ENCODE measurements at regions not wholly inside any gene's neighbourhood (a gene's known extent, or its start where the extent isn't known, plus 50 kb on each side); places are given as distances from the start of the nearest gene placed in this dataset.

DNA sequence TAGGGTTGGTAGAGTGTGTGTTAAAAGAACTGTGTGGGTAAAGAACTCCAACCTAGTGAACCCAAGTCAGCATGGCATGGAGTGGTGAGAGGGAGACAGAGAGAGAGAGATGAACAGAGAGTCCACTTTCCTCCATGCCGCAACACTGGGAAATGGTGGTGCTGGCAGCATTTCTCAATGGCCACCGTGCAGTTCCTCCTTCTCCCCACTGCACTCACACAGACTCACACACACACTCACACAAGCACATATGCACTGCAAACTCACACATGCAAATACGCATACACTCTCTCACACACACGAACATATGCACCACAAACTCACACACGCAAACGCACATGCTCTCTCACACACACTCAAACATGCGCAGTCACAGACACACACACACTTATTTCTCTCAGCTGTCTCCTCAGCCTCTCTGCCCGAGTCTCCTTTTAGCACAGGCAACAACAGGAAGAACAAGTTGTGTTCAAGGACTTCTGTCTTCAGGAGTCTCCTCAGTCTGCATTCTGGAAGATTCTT, 66.5 kb upstream of the LY86 start:
- Histone ChIP-seq H3K4me3 (replicated peaks in 1 of 3; ENCODE audit: low read depth in 2 of 3, low read length in 3 of 3) (no peak overlapping the region), H3K9me3 (replicated peaks in 1 of 2; ENCODE audit: control insufficient read depth in 1 of 2, insufficient read depth in 1 of 2, low read length in 2 of 2) (no peaks in the 10 kb centered on the region), H3K4me2 (replicated peaks; ENCODE audit: extremely low read depth, low read length, poor library complexity, severe bottlenecking) (no peak overlapping the region), H3K79me2 (ENCODE audit: insufficient read depth, low read length) (no peaks in the 10 kb centered on the region), H3K27me3 (ENCODE audit: control insufficient read depth in 2 of 2, insufficient read depth in 2 of 2, low read length in 2 of 2) (peaks cover 4 to 6% of the 10 kb centered on the region in 2 donors), H2AFZ (ENCODE audit: insufficient read depth, low read depth, low read length, poor library complexity, severe bottlenecking) (peak overlapping the region; percentile 12), H3K4me1 (ENCODE audit: control insufficient read depth in 1 of 2, insufficient read depth in 2 of 2, low read length in 2 of 2) (peaks cover 0 to 4% of the 10 kb centered on the region in 2 donors), H3K36me3 (replicated peaks in 1 of 2; ENCODE audit: control insufficient read depth in 1 of 2, insufficient read depth in 2 of 2, low read length in 2 of 2) (no peaks in the 10 kb centered on the region), H4K20me1 (ENCODE audit: insufficient read depth, low read length) (no peaks in the 10 kb centered on the region), H3K9ac (ENCODE audit: insufficient read depth, low read length, poor library complexity, severe bottlenecking) (no peak overlapping the region), H3K27ac (ENCODE audit: low read depth in 1 of 2, low read length in 2 of 2) (no peak overlapping the region)
- Mint-ChIP-seq H3K27ac (no peak overlapping the region), H3K27me3 (ENCODE audit: low read depth in 3 of 3) (peaks cover 10 to 23% (median 13%) of the 10 kb centered on the region in 3 donors), H3K9me3 (peaks cover 0 to 4% (median 2%) of the 10 kb centered on the region in 7 donors), H3K36me3 (no peaks in the 10 kb centered on the region), H3K4me3 (peak overlapping the region in 1 of 2 donors; percentile 71), H3K4me1 (peaks cover 11% of the 10 kb centered on the region)
- TF ChIP-seq, protein P1, sequence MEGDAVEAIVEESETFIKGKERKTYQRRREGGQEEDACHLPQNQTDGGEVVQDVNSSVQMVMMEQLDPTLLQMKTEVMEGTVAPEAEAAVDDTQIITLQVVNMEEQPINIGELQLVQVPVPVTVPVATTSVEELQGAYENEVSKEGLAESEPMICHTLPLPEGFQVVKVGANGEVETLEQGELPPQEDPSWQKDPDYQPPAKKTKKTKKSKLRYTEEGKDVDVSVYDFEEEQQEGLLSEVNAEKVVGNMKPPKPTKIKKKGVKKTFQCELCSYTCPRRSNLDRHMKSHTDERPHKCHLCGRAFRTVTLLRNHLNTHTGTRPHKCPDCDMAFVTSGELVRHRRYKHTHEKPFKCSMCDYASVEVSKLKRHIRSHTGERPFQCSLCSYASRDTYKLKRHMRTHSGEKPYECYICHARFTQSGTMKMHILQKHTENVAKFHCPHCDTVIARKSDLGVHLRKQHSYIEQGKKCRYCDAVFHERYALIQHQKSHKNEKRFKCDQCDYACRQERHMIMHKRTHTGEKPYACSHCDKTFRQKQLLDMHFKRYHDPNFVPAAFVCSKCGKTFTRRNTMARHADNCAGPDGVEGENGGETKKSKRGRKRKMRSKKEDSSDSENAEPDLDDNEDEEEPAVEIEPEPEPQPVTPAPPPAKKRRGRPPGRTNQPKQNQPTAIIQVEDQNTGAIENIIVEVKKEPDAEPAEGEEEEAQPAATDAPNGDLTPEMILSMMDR (IDR thresholded peaks at IDR 0.05): no peak
- WGBS (ENCODE audit: insufficient coverage): 78% methylated on average over 8 of the region's 8 CpGs
- peak in 1 of 3 donors; percentile 16 for DNase-seq
- intact Hi-C loops (cut with micrococcal nuclease): no loop called here

DNA sequence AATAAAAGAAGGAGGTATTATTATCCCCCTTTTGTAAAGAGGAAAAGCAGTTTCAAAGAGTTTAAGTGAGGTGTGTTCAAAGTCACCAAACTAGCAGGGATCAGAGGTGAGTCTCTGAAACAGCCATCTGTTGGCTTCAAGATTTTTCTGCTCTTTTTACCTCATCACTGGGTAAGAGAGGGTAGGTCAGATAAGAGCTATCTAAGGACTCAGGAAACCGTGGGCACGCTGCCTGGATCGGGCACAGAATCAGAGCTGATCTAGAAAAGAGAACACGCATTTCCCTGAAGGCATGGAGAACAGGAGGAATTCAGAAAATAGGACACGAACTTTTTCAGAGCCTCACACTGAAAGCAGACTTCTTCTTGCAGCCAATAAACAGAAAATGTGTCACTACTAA, 65.8 kb upstream of the LY86 start:
- Histone ChIP-seq H3K27me3 (ENCODE audit: control insufficient read depth in 2 of 2, insufficient read depth in 2 of 2, low read length in 2 of 2) (peaks cover 0 to 9% of the 10 kb centered on the region in 2 donors), H3K9me3 (replicated peaks in 1 of 2; ENCODE audit: control insufficient read depth in 1 of 2, insufficient read depth in 1 of 2, low read length in 2 of 2) (no peaks in the 10 kb centered on the region), H3K4me3 (replicated peaks in 1 of 3; ENCODE audit: low read depth in 2 of 3, low read length in 3 of 3) (no peak overlapping the region), H3K27ac (ENCODE audit: low read depth in 1 of 2, low read length in 2 of 2) (no peak overlapping the region), H3K36me3 (replicated peaks in 1 of 2; ENCODE audit: control insufficient read depth in 1 of 2, insufficient read depth in 2 of 2, low read length in 2 of 2) (no peaks in the 10 kb centered on the region), H3K4me1 (ENCODE audit: control insufficient read depth in 1 of 2, insufficient read depth in 2 of 2, low read length in 2 of 2) (peaks cover 0 to 4% of the 10 kb centered on the region in 2 donors), H2AFZ (ENCODE audit: insufficient read depth, low read depth, low read length, poor library complexity, severe bottlenecking) (no peak overlapping the region), H4K20me1 (ENCODE audit: insufficient read depth, low read length) (no peaks in the 10 kb centered on the region), H3K79me2 (ENCODE audit: insufficient read depth, low read length) (no peaks in the 10 kb centered on the region), H3K9ac (ENCODE audit: insufficient read depth, low read length, poor library complexity, severe bottlenecking) (no peak overlapping the region), H3K4me2 (replicated peaks; ENCODE audit: extremely low read depth, low read length, poor library complexity, severe bottlenecking) (no peak overlapping the region)
- intact Hi-C loops (cut with micrococcal nuclease): no loop called here
- WGBS (ENCODE audit: insufficient coverage): 46% methylated on average over 5 of the region's 5 CpGs
- TF ChIP-seq, protein P1 (IDR thresholded peaks at IDR 0.05): no peak
- DNase-seq: no peak
- Mint-ChIP-seq H3K27ac (no peak overlapping the region), H3K4me1 (peaks cover 11% of the 10 kb centered on the region), H3K27me3 (ENCODE audit: low read depth in 3 of 3) (peaks cover 10 to 21% (median 15%) of the 10 kb centered on the region in 3 donors), H3K4me3 (peak overlapping the region in 1 of 2 donors; percentile 2), H3K9me3 (peaks cover 0 to 4% (median 2%) of the 10 kb centered on the region in 7 donors), H3K36me3 (no peaks in the 10 kb centered on the region)

Data from CD14-positive monocyte (primary cell).